ENCODE measurements at regions not wholly inside any gene's neighbourhood (a gene's known extent, or its start where the extent isn't known, plus 50 kb on each side); places are given as distances from the start of the nearest gene placed in this dataset.
A peak's percentile ranks its signal among the peaks of the same experiment; 100 is the strongest.
"Not testable (repeated sequence)": the region's sequence is repeated elsewhere in the genome, so short reads cannot be mapped to it uniquely, and the experiment has no call there.

DNA sequence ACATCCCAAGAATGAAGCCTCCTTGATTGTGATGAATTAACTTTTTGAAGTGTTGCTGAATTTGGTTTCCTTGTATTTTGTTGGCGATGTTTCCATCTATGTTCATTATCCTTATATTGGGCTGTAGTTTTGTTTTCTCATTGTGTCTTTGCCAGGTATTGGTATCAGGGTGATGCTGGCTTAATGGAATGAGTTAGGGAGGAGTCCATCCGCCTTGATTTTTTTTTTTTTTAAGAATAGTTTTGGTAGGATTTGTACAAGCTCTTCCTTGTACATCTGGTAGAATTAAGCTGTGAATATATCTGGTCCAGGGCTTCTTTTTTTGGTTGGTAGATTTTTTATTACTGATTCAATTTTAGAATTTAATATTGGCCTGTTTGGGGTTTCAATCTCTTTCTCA is 166.1 kb upstream of the WDFY3 start:
- DNase-seq (ENCODE audit: insufficient read length): no peak
- TF ChIP-seq POLR2A (IDR thresholded peaks at IDR 0.05; ENCODE audit: low read depth, low read length): no peak
- no peak for TF ChIP-seq POLR2AphosphoS5 (IDR thresholded peaks at IDR 0.05; ENCODE audit: low read depth, low read length)
- no peak for TF ChIP-seq TAF1 (IDR thresholded peaks at IDR 0.05; ENCODE audit: borderline replicate concordance, low read depth, low read length)
- no peak for FAIRE-seq

DNA sequence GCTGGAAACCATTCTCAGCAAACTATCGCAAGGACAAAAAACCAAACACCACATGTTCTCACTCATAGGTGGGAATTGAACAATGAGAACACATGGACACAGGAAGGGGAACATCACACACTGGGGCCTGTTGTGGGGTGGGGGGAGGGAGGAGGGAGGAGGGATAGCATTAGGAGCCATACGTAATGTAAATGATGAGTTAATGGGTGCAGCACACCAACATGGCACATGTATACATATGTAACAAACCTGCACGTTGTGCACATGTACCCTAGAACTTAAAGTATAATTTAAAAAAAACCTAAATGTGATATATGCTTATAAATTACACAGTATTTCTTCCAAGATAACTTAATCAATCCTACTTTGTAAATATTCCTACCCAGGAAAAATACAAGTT is 173.3 kb upstream of the WDFY3 start:
- FAIRE-seq: not testable (repeated sequence)

DNA sequence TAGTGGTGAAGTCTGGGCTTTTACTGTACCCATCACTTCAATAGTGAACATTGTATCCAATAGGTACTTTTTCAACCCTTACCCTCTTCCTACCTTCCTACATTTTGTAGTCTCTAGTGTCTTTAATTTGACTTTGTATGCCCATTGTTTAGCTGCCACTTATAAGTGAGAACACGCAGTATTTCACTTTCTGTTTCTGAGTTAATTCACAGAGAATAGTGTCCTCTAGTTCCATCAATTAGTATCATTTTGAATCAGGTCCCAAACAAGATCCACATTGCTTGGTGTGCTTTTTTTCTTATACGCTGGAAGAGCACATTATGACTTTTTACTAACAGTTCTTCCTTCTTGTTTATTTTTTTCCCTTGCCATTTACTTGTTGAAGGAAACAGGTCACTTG is 176.0 kb upstream of the WDFY3 start:
- no peak for TF ChIP-seq POLR2A (IDR thresholded peaks at IDR 0.05; ENCODE audit: low read depth, low read length)
- no peak for TF ChIP-seq POLR2AphosphoS5 (IDR thresholded peaks at IDR 0.05; ENCODE audit: low read depth, low read length)
- TF ChIP-seq TAF1 (IDR thresholded peaks at IDR 0.05; ENCODE audit: borderline replicate concordance, low read depth, low read length): no peak
- DNase-seq (ENCODE audit: insufficient read length) (no peak), FAIRE-seq (no peak)

More for the DNA sequence above, 173.3 kb upstream of the WDFY3 start:
- not testable (repeated sequence) for DNase-seq (ENCODE audit: insufficient read length)

DNA sequence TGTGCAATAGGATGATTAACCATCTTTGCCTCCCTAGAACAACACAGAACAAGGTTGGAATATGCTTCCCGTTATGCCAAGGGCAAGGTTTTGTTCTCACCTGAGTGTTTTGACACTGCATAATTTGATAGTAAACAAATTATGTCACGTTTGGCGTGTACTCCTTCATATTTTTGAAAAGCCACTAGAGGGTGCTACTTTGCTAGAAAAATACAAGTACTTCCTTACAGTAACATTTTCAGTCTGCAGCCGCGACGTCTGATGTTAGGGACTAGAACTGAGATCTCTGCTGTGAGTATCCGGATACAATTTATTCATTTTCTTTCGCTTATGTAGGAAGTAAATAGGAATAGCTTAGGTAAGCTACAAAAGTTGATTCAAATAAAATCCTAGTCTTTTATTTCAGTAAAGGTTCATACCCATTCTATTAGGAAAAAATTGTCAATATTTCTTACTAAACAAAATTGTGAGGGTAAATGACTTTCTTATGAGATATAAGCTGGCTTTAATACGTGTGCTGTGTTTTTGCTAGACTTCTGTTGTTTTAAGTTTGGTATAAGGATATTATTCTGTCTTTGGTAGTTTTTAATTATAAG is 181.1 kb upstream of the WDFY3 start:
- FAIRE-seq: peak; percentile 44
- TF ChIP-seq POLR2AphosphoS5 (IDR thresholded peaks at IDR 0.05; ENCODE audit: low read depth, low read length) (no peak), POLR2A (IDR thresholded peaks at IDR 0.05; ENCODE audit: low read depth, low read length) (no peak), TAF1 (IDR thresholded peaks at IDR 0.05; ENCODE audit: borderline replicate concordance, low read depth, low read length) (no peak)
- peak; percentile 5 for DNase-seq (ENCODE audit: insufficient read length)

DNA sequence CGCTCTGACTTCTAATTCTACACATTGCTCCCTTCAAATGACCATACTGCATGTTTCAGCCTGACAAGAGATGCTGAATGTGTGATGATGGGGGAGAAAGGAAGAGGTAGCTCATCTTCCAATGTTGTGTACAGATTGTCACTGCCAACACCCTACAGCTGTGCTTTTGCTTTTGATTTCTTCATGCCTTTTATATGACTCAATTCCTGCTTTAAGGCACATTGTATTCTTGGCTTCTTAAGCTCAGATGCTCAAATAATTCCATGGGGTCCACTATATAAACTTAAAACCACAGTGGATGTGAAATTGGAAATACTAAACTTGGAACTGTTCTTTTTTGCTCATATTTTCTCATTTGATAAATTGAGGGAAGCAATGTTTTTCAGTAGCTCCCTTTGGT is 183.2 kb upstream of the WDFY3 start:
- TF ChIP-seq POLR2A (IDR thresholded peaks at IDR 0.05; ENCODE audit: low read depth, low read length) (no peak), POLR2AphosphoS5 (IDR thresholded peaks at IDR 0.05; ENCODE audit: low read depth, low read length) (no peak), TAF1 (IDR thresholded peaks at IDR 0.05; ENCODE audit: borderline replicate concordance, low read depth, low read length) (no peak)
- DNase-seq (ENCODE audit: insufficient read length) (no peak), FAIRE-seq (no peak)

DNA sequence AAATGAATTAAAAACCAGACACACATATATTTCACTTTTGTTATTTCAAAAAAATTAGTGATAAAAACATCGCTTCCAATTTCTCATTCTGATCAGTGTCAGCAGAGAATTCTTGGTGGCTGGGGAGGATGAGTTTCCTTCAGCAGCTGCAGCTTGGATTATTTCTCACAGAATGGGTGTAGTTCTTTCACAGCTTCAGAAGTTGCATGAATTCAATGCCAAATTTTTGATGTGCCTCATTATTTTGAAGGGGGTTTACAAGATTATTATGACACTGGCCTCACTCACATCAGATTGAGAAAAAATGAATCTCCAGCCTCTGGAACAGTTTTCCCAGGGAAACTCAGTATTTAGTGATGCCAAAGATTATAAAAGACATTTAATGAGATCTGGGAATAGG is 184.9 kb upstream of the WDFY3 start:
- FAIRE-seq (no peak), DNase-seq (ENCODE audit: insufficient read length) (no peak)
- TF ChIP-seq POLR2A (IDR thresholded peaks at IDR 0.05; ENCODE audit: low read depth, low read length) (no peak), POLR2AphosphoS5 (IDR thresholded peaks at IDR 0.05; ENCODE audit: low read depth, low read length) (no peak), TAF1 (IDR thresholded peaks at IDR 0.05; ENCODE audit: borderline replicate concordance, low read depth, low read length) (no peak)

DNA sequence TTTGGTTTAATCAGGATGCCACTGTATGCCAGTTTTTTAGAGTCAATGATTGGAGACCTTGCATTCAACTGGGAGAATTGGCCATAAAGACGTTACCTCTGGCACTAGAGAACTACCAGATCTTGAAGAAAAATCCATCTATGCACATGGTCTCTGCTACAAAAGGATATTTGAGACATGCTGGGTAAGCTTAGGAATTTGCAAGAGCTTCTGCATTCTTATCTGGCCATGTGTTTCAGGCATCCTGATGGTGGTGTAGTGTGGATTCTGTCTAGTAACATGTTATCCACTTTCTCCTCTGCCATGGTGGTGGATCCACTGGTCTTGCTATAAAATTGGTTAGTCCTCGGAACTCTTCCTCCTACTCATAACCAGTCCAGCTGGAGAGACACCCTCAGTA is 185.3 kb upstream of the WDFY3 start:
- no peak for TF ChIP-seq TAF1 (IDR thresholded peaks at IDR 0.05; ENCODE audit: borderline replicate concordance, low read depth, low read length)
- TF ChIP-seq POLR2A (IDR thresholded peaks at IDR 0.05; ENCODE audit: low read depth, low read length): no peak
- TF ChIP-seq POLR2AphosphoS5 (IDR thresholded peaks at IDR 0.05; ENCODE audit: low read depth, low read length): no peak
- no peak for FAIRE-seq
- no peak for DNase-seq (ENCODE audit: insufficient read length)

DNA sequence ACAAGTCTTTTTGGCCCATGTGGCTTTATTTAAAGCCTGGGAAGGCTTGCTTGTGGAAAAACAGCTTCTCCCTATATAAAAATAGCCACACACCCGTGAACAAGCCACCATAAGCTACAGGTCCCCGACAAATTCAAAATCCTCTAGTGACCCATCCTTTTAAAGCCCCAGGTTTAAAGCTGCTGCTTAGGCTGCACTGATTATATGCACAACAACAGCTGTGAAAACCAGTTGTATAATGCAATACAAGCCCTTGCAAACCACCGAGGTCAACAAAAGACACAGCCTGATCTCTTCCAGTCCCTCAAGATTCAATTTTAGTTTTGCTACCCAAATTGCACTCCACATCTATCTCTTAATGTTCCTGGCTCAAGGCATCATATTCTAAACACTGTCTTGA is 186.0 kb upstream of the WDFY3 start:
- FAIRE-seq: no peak
- no peak for DNase-seq (ENCODE audit: insufficient read length)
- TF ChIP-seq TAF1 (IDR thresholded peaks at IDR 0.05; ENCODE audit: borderline replicate concordance, low read depth, low read length) (no peak), POLR2AphosphoS5 (IDR thresholded peaks at IDR 0.05; ENCODE audit: low read depth, low read length) (no peak), POLR2A (IDR thresholded peaks at IDR 0.05; ENCODE audit: low read depth, low read length) (no peak)

DNA sequence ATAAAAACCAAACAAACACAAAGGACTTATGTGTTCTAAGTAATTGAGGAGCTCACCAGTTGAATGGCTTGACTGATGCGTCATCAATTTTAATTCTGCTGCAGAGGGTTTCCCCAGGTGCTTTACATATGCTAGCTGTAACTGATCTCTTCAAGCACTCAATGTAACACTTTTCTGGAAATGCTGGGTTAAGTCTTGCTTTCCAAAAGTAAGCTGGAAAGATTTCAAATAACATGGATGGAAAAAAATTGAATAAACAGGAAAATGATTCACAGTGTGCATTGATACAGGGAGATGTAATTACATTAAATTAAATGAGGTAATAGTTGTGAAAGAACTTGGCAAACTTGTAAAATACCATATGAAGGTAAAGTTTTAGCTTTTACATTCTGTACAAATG is 186.7 kb upstream of the WDFY3 start:
- FAIRE-seq (no peak), DNase-seq (ENCODE audit: insufficient read length) (no peak)
- TF ChIP-seq POLR2AphosphoS5 (IDR thresholded peaks at IDR 0.05; ENCODE audit: low read depth, low read length) (no peak), POLR2A (IDR thresholded peaks at IDR 0.05; ENCODE audit: low read depth, low read length) (no peak), TAF1 (IDR thresholded peaks at IDR 0.05; ENCODE audit: borderline replicate concordance, low read depth, low read length) (no peak)

DNA sequence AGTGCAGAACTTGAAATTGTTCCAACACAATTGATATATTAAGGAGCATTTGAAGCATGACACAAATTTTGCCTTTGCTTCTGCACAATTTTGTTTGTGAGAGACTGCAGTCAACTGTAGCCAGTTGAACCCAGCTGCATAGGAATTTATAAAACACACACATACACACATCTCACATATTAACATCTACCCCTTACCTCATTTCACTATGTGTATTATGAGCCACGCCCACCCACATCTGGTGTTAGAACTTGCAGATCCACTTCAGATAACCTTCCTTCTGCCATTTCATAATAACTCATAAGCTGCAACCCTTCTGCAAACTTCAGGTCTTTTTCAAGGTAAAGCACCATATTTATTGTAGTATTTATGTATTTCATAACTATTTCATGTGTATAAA is 188.1 kb upstream of the WDFY3 start:
- no peak for TF ChIP-seq POLR2AphosphoS5 (IDR thresholded peaks at IDR 0.05; ENCODE audit: low read depth, low read length)
- no peak for FAIRE-seq
- DNase-seq (ENCODE audit: insufficient read length): no peak

DNA sequence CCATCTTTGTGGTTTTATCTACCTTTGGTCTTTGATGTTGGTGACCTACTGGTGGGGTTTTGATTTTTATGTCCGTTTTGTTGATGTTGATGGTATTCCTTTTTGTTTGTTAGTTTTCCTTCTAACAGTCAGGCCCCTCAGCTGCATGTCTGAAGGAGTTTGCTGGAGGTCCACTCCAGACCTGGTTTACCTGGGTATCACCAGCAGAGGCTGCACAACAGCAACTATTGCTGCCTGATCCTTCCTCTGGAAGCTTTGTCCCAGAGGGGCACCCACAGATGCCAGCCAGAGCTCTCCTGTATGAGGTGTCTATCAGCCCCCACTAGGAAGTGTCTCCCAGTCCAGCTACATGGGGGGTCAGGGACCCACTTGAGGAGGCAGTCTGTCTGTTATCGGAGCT is 199.3 kb upstream of the WDFY3 start:
- TF ChIP-seq TAF1 (IDR thresholded peaks at IDR 0.05; ENCODE audit: borderline replicate concordance, low read depth, low read length) (no peak), POLR2A (IDR thresholded peaks at IDR 0.05; ENCODE audit: low read depth, low read length) (no peak), POLR2AphosphoS5 (IDR thresholded peaks at IDR 0.05; ENCODE audit: low read depth, low read length) (no peak)
- DNase-seq (ENCODE audit: insufficient read length) (no peak), FAIRE-seq (no peak)

DNA sequence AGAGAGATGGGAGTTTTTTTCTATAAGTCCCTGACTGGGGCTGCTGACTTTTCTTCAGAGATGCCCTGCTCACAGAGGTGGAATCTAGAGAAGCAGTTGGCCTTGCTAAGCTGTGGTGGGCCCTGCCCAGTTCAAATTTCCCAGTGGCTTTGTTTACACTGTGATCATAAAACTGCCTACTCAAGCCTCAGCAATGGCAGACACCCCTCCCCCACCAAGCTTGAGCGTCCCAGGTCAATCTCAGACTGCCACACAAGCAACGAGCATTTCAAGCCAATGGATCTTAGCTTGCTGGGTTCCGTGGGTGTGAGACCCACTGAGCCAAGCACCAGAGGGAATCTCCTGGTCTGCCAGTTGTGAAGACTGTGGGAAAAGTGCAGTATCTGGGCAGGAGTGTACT is 199.8 kb upstream of the WDFY3 start:
- no peak for FAIRE-seq
- DNase-seq (ENCODE audit: insufficient read length): no peak
- TF ChIP-seq POLR2AphosphoS5 (IDR thresholded peaks at IDR 0.05; ENCODE audit: low read depth, low read length): no peak
- no peak for TF ChIP-seq POLR2A (IDR thresholded peaks at IDR 0.05; ENCODE audit: low read depth, low read length)
- no peak for TF ChIP-seq TAF1 (IDR thresholded peaks at IDR 0.05; ENCODE audit: borderline replicate concordance, low read depth, low read length)

DNA sequence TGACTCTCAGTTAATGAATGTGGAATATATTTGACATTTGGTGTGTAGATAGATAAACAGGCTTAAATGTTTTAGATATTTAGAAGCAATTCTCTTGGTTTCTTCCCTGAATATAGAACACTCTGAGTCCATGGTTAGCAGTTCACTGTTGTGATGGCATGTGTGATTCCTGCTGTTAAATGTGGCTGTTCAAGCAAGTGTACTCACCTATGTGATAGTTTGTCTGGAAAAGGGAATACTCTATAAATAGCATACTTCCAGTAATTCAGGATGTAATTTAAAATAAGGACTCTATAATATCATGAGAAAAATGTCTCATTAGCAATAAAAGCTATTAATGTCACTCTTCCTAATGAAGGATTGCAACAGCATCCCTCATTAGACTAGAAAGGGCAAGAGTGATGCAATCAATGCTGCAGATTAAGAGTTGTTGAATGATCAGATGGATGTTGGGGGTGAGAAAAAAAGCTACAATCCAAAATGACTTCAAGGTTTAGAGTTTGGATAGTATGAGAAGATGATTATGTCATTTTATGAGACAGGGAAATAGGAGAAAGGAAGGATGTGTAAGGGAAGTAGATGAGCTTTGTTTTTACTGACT is 201.8 kb upstream of the WDFY3 start:
- FAIRE-seq (no peak), DNase-seq (ENCODE audit: insufficient read length) (no peak)
- TF ChIP-seq POLR2AphosphoS5 (IDR thresholded peaks at IDR 0.05; ENCODE audit: low read depth, low read length): no peak
- TF ChIP-seq POLR2A (IDR thresholded peaks at IDR 0.05; ENCODE audit: low read depth, low read length): no peak
- no peak for TF ChIP-seq TAF1 (IDR thresholded peaks at IDR 0.05; ENCODE audit: borderline replicate concordance, low read depth, low read length)

Data from GM12892 (cell line).